HEK293 (cell line): ENCODE measurements at regions not wholly inside any gene's neighbourhood (a gene's known extent, or its start where the extent isn't known, plus 50 kb on each side); places are given as distances from the start of the nearest gene placed in this dataset.
A peak's percentile ranks its signal among the peaks of the same experiment; 100 is the strongest.

ENCODE experiments used
- CTCF ChIA-PET: fragments of 350-600 bp; formaldehyde crosslinking; extraction: SDS; loops from one replicate; lab custom pipeline; 2021; ENCODE audit warnings: antibody characterized with exemption; lab: Yijun Ruan, JAX
- POLR2A ChIA-PET: fragments of 300-600 bp; formaldehyde crosslinking; extraction: SDS; loops from one replicate; lab custom pipeline; 2020; ENCODE audit warnings: antibody characterized with exemption, inconsistent platforms; lab: Yijun Ruan, JAX
- H3K27ac ChIP-seq: fragments of 200-500 bp; sonication (Bioruptor generic); 2 replicates; pipeline ENCODE4 v1.5.1; 2014; ENCODE audit warnings: low read depth, low read length, control low read depth, inconsistent platforms; ENCODE audit errors: extremely low read depth
- H3K36me3 ChIP-seq, 2 experiments: fragments of 200-500 bp in 1 of 2; sonication (Bioruptor generic) in 1 of 2; 1 replicate in 1 of 2; 2 replicates in 1 of 2; pipeline ENCODE4 v1.5.1; 2014 to 2017; ENCODE audit warnings: inconsistent platforms in 2 of 2, low read length in 2 of 2; ENCODE audit not compliant: control insufficient read depth in 2 of 2, insufficient read depth in 1 of 2
- H3K4me1 ChIP-seq: fragments of 200-500 bp; sonication (Bioruptor generic); 2 replicates; pipeline ENCODE4 v1.5.1; 2014; ENCODE audit warnings: mild to moderate bottlenecking, low read length, inconsistent platforms; ENCODE audit not compliant: control insufficient read depth, insufficient read depth
- H3K4me3 ChIP-seq: 2 replicates; pipeline ENCODE4 v1.5.1; 2011; ENCODE audit warnings: low read depth, mild to moderate bottlenecking, control low read depth, low read length, moderate library complexity
- H3K9me3 ChIP-seq: fragments of 200-500 bp; sonication (Bioruptor generic); 2 replicates; pipeline ENCODE4 v1.5.1; 2014; ENCODE audit warnings: low read depth, low read length, inconsistent platforms; ENCODE audit not compliant: control insufficient read depth, insufficient read depth
- ATF2 ChIP-seq: fragments of 450-650 bp; formaldehyde crosslinking; IDR thresholded peaks from 2 replicates; pipeline ENCODE4 v1.5.1; 2016; ENCODE audit warnings: missing biosample characterization, missing genetic modification characterization, low read depth
- CTCF ChIP-seq: fragments of 450-650 bp; formaldehyde crosslinking; IDR thresholded peaks from 2 replicates; pipeline ENCODE4 v1.5.1; 2016; ENCODE audit warnings: missing biosample characterization, missing genetic modification characterization
- KLF16 ChIP-seq: fragments of 450-650 bp; formaldehyde crosslinking; IDR thresholded peaks from 2 replicates; pipeline ENCODE4 v1.5.1; 2017; ENCODE audit warnings: missing biosample characterization, missing genetic modification characterization
- PRDM4 ChIP-seq: fragments of 450-650 bp; formaldehyde crosslinking; IDR thresholded peaks from 2 replicates; pipeline ENCODE4 v1.5.1; 2017; ENCODE audit warnings: missing biosample characterization, missing genetic modification characterization
- SCRT2 ChIP-seq: fragments of 450-650 bp; formaldehyde crosslinking; IDR thresholded peaks from 2 replicates; pipeline ENCODE4 v1.5.1; 2016; ENCODE audit warnings: missing biosample characterization, missing genetic modification characterization
- SETDB1 ChIP-seq: IDR thresholded peaks from one replicate; pipeline ENCODE4 v1.6.1; 2017; ENCODE audit warnings: mild to moderate bottlenecking, low read length, moderate library complexity, mixed read lengths; ENCODE audit not compliant: insufficient read length
- ZNF132 ChIP-seq: fragments of 450-650 bp; formaldehyde crosslinking; IDR thresholded peaks from 2 replicates; pipeline ENCODE4 v1.5.1; 2017; ENCODE audit warnings: missing biosample characterization, missing genetic modification characterization, borderline replicate concordance
- ZNF16 ChIP-seq: fragments of 450-650 bp; formaldehyde crosslinking; IDR thresholded peaks from 2 replicates; pipeline ENCODE4 v1.5.1; 2016; ENCODE audit warnings: low read depth, missing biosample characterization, missing genetic modification characterization
- ZNF18 ChIP-seq: fragments of 450-650 bp; formaldehyde crosslinking; IDR thresholded peaks from 2 replicates; pipeline ENCODE4 v1.5.1; 2016; ENCODE audit warnings: missing biosample characterization, missing genetic modification characterization
- ZNF2 ChIP-seq: fragments of 450-650 bp; formaldehyde crosslinking; IDR thresholded peaks from 2 replicates; pipeline ENCODE4 v1.5.1; 2016; ENCODE audit warnings: missing biosample characterization, missing genetic modification characterization
- ZNF248 ChIP-seq: fragments of 450-650 bp; formaldehyde crosslinking; IDR thresholded peaks from 2 replicates; pipeline ENCODE4 v1.5.1; 2017; ENCODE audit warnings: missing biosample characterization, missing genetic modification characterization
- ZNF266 ChIP-seq: fragments of 450-650 bp; formaldehyde crosslinking; IDR thresholded peaks from 2 replicates; pipeline ENCODE4 v1.5.1; 2016; ENCODE audit warnings: missing biosample characterization, missing genetic modification characterization, low read depth
- ZNF311 ChIP-seq: fragments of 450-650 bp; formaldehyde crosslinking; IDR thresholded peaks from 2 replicates; pipeline ENCODE4 v1.5.1; 2017; ENCODE audit warnings: missing biosample characterization, missing genetic modification characterization, borderline replicate concordance
- ZNF423 ChIP-seq: fragments of 450-650 bp; formaldehyde crosslinking; IDR thresholded peaks from 2 replicates; pipeline ENCODE4 v1.5.1; 2016; ENCODE audit warnings: missing biosample characterization, missing genetic modification characterization
- ZNF510 ChIP-seq: fragments of 450-650 bp; formaldehyde crosslinking; IDR thresholded peaks from 2 replicates; pipeline ENCODE4 v1.5.1; 2018; ENCODE audit warnings: mild to moderate bottlenecking, missing genetic modification characterization, missing biosample characterization; ENCODE audit not compliant: insufficient replicate concordance

- POLR2A ChIA-PET = no interaction called here
- H3K4me3 ChIP-seq = no peak overlapping the region
- no peak overlapping the region for H3K27ac ChIP-seq
- CTCF ChIA-PET = interaction anchor here (0.7 to 0.8 kb wide), 2 partner anchors 27 to 1576 kb away, joined by 5 to 6 read pairs; no protein-coding TSS in a partner anchor
- H3K4me1 ChIP-seq = peaks cover under 1% of the 10 kb centered on the region
- TF ChIP-seq ZNF423 (tag by site-specific recombination) (no peak), PRDM4 (no peak), ZNF18 (tag by site-specific recombination) (no peak), ZNF311 (tag by site-specific recombination) (no peak), ZNF510 (tag by site-specific recombination) (no peak), ZNF248 (tag by site-specific recombination) (no peak), SETDB1 (no peak), ZNF266 (no peak), KLF16 (tag by site-specific recombination) (no peak), ZNF132 (tag by site-specific recombination) (no peak)
- H3K36me3 ChIP-seq = no peaks in the 10 kb centered on the region
- H3K9me3 ChIP-seq = no peaks in the 10 kb centered on the region
These were observed 103.7 kb upstream of the TMEM72 start for GRCh38 chr10:44807451-44807850.

- H3K36me3 ChIP-seq = no peaks in the 10 kb centered on the region
- POLR2A ChIA-PET = no interaction called here
- CTCF ChIA-PET = interaction anchor here (0.6 kb wide), 1 partner anchor 36 kb away, joined by 3 read pairs; no protein-coding TSS in a partner anchor
- no peak overlapping the region for H3K27ac ChIP-seq
- H3K4me3 ChIP-seq = no peak overlapping the region
- TF ChIP-seq ZNF2 (tag by site-specific recombination) (no peak), ZNF16 (tag by site-specific recombination) (no peak), CTCF (tag by site-specific recombination) (peak; percentile 59), SCRT2 (tag by site-specific recombination) (no peak), ATF2 (no peak), ZNF248 (tag by site-specific recombination) (no peak)
- H3K9me3 ChIP-seq = no peaks in the 10 kb centered on the region
- no peaks in the 10 kb centered on the region for H3K4me1 ChIP-seq
These were observed 101.5 kb upstream of the TMEM72 start for GRCh38 chr10:44809647-44810046.
